ENCODE measurements at regions not wholly inside any gene's neighbourhood (a gene's known extent, or its start where the extent isn't known, plus 50 kb on each side); places are given as distances from the start of the nearest gene placed in this dataset.
"Not testable (repeated sequence)": the region's sequence is repeated elsewhere in the genome, so short reads cannot be mapped to it uniquely, and the experiment has no call there.

DNA sequence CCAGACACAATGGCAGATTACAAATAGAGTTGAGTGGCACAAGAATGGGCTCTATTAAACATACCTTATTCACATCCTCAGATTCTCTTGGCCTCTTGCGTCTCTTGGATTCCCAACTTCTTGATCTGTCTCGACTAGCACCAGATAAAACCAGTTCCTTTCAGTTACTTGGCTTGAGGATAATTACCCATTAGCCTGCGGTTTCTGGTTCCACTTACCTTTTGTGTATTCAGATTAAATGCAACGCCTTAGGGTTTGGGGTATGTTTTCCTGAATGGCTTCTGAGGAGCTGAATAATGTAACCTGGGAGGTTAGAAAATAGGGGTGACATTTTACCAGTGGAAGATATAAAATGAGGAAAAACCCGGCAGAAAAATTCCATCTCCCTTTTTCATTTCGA is 154.4 kb upstream of the TSPY2 start:
- DNase-seq = not testable (repeated sequence)

DNA sequence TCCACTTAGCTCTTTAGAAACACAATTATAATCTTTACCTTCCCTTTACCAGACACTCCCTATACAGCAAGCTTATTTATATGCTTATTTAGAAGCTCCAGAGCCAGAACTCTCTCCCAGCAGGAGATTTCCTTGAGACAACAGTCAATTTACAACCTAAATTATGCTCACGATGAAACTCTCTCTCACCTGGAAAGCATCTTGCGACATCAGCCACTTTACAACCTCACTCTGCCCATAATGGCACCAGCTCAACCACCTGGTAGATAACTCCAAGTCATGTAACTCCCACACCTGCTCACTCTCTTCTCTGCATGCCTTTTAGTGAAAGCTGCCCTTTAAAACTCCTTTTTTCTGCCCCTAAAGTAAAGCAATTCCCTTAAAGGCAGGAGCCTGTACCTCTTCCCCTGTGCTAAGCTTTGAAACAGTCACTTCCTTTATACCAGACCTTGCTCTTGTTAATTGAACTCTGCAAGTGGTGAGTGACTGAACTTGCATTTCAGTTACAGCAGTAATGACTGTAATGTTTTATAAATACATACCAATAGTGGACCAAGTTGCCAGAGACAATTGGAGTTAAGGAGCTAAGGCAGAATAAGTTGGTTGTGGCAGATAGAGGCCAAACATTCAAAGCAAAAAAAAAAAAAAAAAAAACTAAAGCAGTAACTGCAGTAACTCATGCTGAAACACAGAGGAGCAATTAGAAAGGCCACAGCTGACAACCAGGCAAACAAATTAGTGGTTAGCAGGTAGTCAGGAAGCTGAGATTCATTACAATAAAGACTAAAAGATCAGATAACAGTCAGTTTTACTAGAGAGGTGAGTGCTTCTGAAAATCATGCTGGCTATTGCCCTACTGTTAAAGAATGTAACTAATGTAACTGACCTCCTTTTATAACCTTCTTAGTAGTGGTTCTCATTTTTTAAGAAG is 115.1 kb upstream of the TSPY2 start:
- DNase-seq = peak; percentile 24

DNA sequence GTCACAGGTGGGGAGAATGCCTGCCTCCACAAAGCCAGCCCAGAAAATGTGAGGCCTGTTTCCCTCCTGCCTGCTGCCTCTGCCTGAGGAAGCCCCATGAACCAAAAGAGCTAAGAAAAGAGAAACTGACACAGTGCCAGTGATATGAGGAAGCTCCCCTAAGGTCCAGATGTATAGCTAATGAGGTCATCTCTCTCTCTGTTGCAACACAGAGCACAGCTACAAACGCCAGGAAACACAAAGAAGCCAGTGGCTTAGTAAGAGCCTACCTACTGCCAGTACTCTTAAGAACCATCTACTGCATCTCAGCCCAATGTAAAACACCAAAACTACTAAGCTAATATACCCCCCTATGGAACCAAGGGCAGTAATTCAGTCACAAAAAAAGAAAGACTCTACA is 109.9 kb upstream of the TSPY2 start:
- not testable (repeated sequence) for DNase-seq

All from NCI-H69 (cell line).